Skeletal muscle satellite cell (primary cell): ENCODE measurements at regions not wholly inside any gene's neighbourhood (a gene's known extent, or its start where the extent isn't known, plus 50 kb on each side); places are given as distances from the start of the nearest gene placed in this dataset.
"Not testable (repeated sequence)": the region's sequence is repeated elsewhere in the genome, so short reads cannot be mapped to it uniquely, and the experiment has no call there.

Experiments
- H3K27me3 ChIP-seq: 2 replicates; pipeline ENCODE4 v1.7.0; 2013; ENCODE audit warnings: low read length; ENCODE audit not compliant: control insufficient read depth, insufficient read depth
- H3K36me3 ChIP-seq: 2 replicates; pipeline ENCODE4 v1.7.0; 2013; ENCODE audit warnings: mild to moderate bottlenecking, control low read depth, low read length; ENCODE audit not compliant: insufficient read depth
- H3K4me1 ChIP-seq: 2 replicates; pipeline ENCODE4 v1.7.0; 2013; ENCODE audit warnings: low read length; ENCODE audit not compliant: control insufficient read depth, insufficient read depth
- H3K4me2 ChIP-seq: 2 replicates; pipeline ENCODE4 v1.7.0; 2013; ENCODE audit warnings: mild to moderate bottlenecking, low read length
- H3K4me3 ChIP-seq: 2 replicates; pipeline ENCODE4 v1.7.0; 2013; ENCODE audit warnings: low read length
- H3K9ac ChIP-seq: 2 replicates; pipeline ENCODE4 v1.7.0; 2013; ENCODE audit warnings: mild to moderate bottlenecking, low read depth, low read length, moderate library complexity
- H3K9me3 ChIP-seq: replicated peaks from 2 replicates; pipeline ENCODE4 v1.7.0; 2013; ENCODE audit warnings: mild to moderate bottlenecking, control low read depth, low read length

- Histone ChIP-seq H3K4me2 (no peak overlapping the region), H3K4me1 (peaks cover 54% of the 10 kb centered on the region), H3K27me3 (no peaks in the 10 kb centered on the region), H3K9me3 (no peaks in the 10 kb centered on the region), H3K4me3 (no peak overlapping the region), H3K36me3 (no peaks in the 10 kb centered on the region), H3K9ac (no peak overlapping the region)
Observed at GRCh38 chr3:16072420-16073110, 101.9 kb upstream of the GALNT15 start.

- H3K4me1 ChIP-seq, result peaks cover 52% of the 10 kb centered on the region
- no peaks in the 10 kb centered on the region for H3K27me3 ChIP-seq
- no peak overlapping the region for H3K4me3 ChIP-seq
- no peaks in the 10 kb centered on the region for H3K9me3 ChIP-seq
- H3K36me3 ChIP-seq, result no peaks in the 10 kb centered on the region
- no peak overlapping the region for H3K4me2 ChIP-seq
- no peak overlapping the region for H3K9ac ChIP-seq
Observed at GRCh38 chr3:16073203-16073602, 101.3 kb upstream of the GALNT15 start.

GRCh38 chr3:16073990-16074671, 100.3 kb upstream of the GALNT15 start:
- Histone ChIP-seq H3K4me1 (peaks cover 47% of the 10 kb centered on the region), H3K9ac (peak overlapping the region; percentile 44)
- H3K4me2 ChIP-seq, H3K36me3 ChIP-seq, H3K9me3 ChIP-seq, H3K4me3 ChIP-seq, H3K27me3 ChIP-seq: not testable (repeated sequence)

- no peaks in the 10 kb centered on the region for H3K27me3 ChIP-seq
- no peak overlapping the region for H3K9ac ChIP-seq
- no peak overlapping the region for H3K4me3 ChIP-seq
- H3K9me3 ChIP-seq, result no peaks in the 10 kb centered on the region
- peaks cover 41% of the 10 kb centered on the region for H3K4me1 ChIP-seq
- no peak overlapping the region for H3K4me2 ChIP-seq
- H3K36me3 ChIP-seq, result no peaks in the 10 kb centered on the region
Observed at GRCh38 chr3:16075647-16076046, 98.8 kb upstream of the GALNT15 start.

- Histone ChIP-seq H3K4me3 (no peak overlapping the region), H3K4me1 (peaks cover 41% of the 10 kb centered on the region), H3K4me2 (no peak overlapping the region), H3K27me3 (no peaks in the 10 kb centered on the region), H3K36me3 (no peaks in the 10 kb centered on the region), H3K9ac (no peak overlapping the region), H3K9me3 (peaks cover 3% of the 10 kb centered on the region)
Observed at GRCh38 chr3:16076564-16076963, 97.9 kb upstream of the GALNT15 start.

- H3K4me3 ChIP-seq, H3K36me3 ChIP-seq, H3K27me3 ChIP-seq, H3K4me2 ChIP-seq, H3K9me3 ChIP-seq: not testable (repeated sequence)
- H3K4me1 ChIP-seq, result peaks cover 41% of the 10 kb centered on the region
- peak overlapping the region; percentile 16 for H3K9ac ChIP-seq
Observed at GRCh38 chr3:16077146-16077545, 97.3 kb upstream of the GALNT15 start.

GRCh38 chr3:16077681-16078080, 96.8 kb upstream of the GALNT15 start:
- not testable (repeated sequence) for H3K9me3 ChIP-seq, H3K27me3 ChIP-seq, H3K4me2 ChIP-seq, H3K4me3 ChIP-seq, H3K36me3 ChIP-seq
- peaks cover 37% of the 10 kb centered on the region for H3K4me1 ChIP-seq
- peak overlapping the region; percentile 16 for H3K9ac ChIP-seq

GRCh38 chr3:16079519-16079918, 95.0 kb upstream of the GALNT15 start:
- H3K4me3 ChIP-seq, result no peak overlapping the region
- H3K4me1 ChIP-seq, result peaks cover 19% of the 10 kb centered on the region
- H3K9ac ChIP-seq, result no peak overlapping the region

GRCh38 chr3:16081661-16082060, 92.8 kb upstream of the GALNT15 start:
- Histone ChIP-seq H3K27me3 (no peaks in the 10 kb centered on the region), H3K4me3 (no peak overlapping the region), H3K9ac (no peak overlapping the region), H3K9me3 (peaks cover 3% of the 10 kb centered on the region), H3K36me3 (no peaks in the 10 kb centered on the region), H3K4me2 (no peak overlapping the region), H3K4me1 (peaks cover 33% of the 10 kb centered on the region)

More at GRCh38 chr3:16079519-16079918, 95.0 kb upstream of the GALNT15 start:
- Histone ChIP-seq H3K36me3 (no peaks in the 10 kb centered on the region), H3K4me2 (no peak overlapping the region), H3K9me3 (peaks cover 3% of the 10 kb centered on the region), H3K27me3 (no peaks in the 10 kb centered on the region)

- Histone ChIP-seq H3K4me3 (no peak overlapping the region), H3K36me3 (no peaks in the 10 kb centered on the region), H3K9ac (no peak overlapping the region), H3K9me3 (peaks cover 3% of the 10 kb centered on the region), H3K4me1 (peaks cover 35% of the 10 kb centered on the region), H3K27me3 (no peaks in the 10 kb centered on the region), H3K4me2 (no peak overlapping the region)
Observed at GRCh38 chr3:16084887-16085286, 89.6 kb upstream of the GALNT15 start.

GRCh38 chr3:16085410-16085809, 89.1 kb upstream of the GALNT15 start:
- H3K9me3 ChIP-seq, result peaks cover 3% of the 10 kb centered on the region
- H3K4me3 ChIP-seq, result no peak overlapping the region
- no peaks in the 10 kb centered on the region for H3K36me3 ChIP-seq
- H3K27me3 ChIP-seq, result no peaks in the 10 kb centered on the region
- peaks cover 40% of the 10 kb centered on the region for H3K4me1 ChIP-seq
- no peak overlapping the region for H3K4me2 ChIP-seq
- no peak overlapping the region for H3K9ac ChIP-seq
